IMR-90 (cell line): ENCODE measurements at regions not wholly inside any gene's neighbourhood (a gene's known extent, or its start where the extent isn't known, plus 50 kb on each side); places are given as distances from the start of the nearest gene placed in this dataset.

ENCODE experiments used
- ATAC-seq: fragments of 200-7000 bp; cut with Tn5 transposase; 2 replicates; pipeline ENCODE4 v1.9.1; 2020; ENCODE audit warnings: low read depth, mild to moderate bottlenecking, moderate library complexity
- BruUV-seq: library from RNA; stranded (reverse); fragments of 400-500 nt; replicated peaks from 2 replicates; lab custom pipeline; 2021; lab: Mats Ljungman, UMichigan
- CTCF ChIA-PET: fragments of 300-600 bp; formaldehyde crosslinking; extraction: SDS; loops from one replicate; lab custom pipeline; 2021; ENCODE audit warnings: antibody characterized with exemption; lab: Yijun Ruan, JAX
- POLR2A ChIA-PET: fragments of 300-600 bp; sonication (Branson Sonifier 250); formaldehyde crosslinking; loops from one replicate; lab custom pipeline; 2022; ENCODE audit warnings: antibody characterized with exemption; ENCODE audit not compliant: unreplicated experiment; lab: Charles Lee
- DNase-seq: peaks from one replicate; pipeline ENCODE4 v3.0.0; 2013
- H2AFZ ChIP-seq: replicated peaks from 2 replicates; pipeline ENCODE3; 2013; ENCODE audit warnings: low read length, mild to moderate bottlenecking; ENCODE audit not compliant: poor library complexity
- H2AK5ac ChIP-seq: 2 replicates; pipeline ENCODE4 v1.6.1; 2013; ENCODE audit warnings: low read depth, low read length, inconsistent platforms
- H2AK9ac ChIP-seq: replicated peaks from 2 replicates; pipeline ENCODE3; 2013; ENCODE audit warnings: mild to moderate bottlenecking, low read depth, low read length, moderate library complexity; ENCODE audit not compliant: poor library complexity
- H2BK120ac ChIP-seq: 2 replicates; pipeline ENCODE4 v1.6.1; 2013; ENCODE audit warnings: low read depth, low read length, inconsistent platforms
- H2BK15ac ChIP-seq: 3 replicates; pipeline ENCODE4 v1.6.1; 2013; ENCODE audit warnings: low read depth, low read length, inconsistent platforms
- H2BK20ac ChIP-seq: 2 replicates; pipeline ENCODE4 v1.6.1; 2013; ENCODE audit warnings: low read depth, mild to moderate bottlenecking, inconsistent platforms, low read length, moderate library complexity
- H2BK5ac ChIP-seq: 2 replicates; pipeline ENCODE4 v1.6.1; 2013; ENCODE audit warnings: mild to moderate bottlenecking, low read depth, low read length, inconsistent platforms; ENCODE audit not compliant: poor library complexity, severe bottlenecking
- H3K14ac ChIP-seq: replicated peaks from 2 replicates; pipeline ENCODE4 v1.6.1; 2013; ENCODE audit warnings: low read depth, low read length, inconsistent platforms
- H3K18ac ChIP-seq: 2 replicates; pipeline ENCODE4 v1.6.1; 2013; ENCODE audit warnings: low read depth, low read length, control low read depth
- H3K23ac ChIP-seq: 2 replicates; pipeline ENCODE4 v1.6.1; 2013; ENCODE audit warnings: low read depth, low read length, inconsistent platforms
- H3K27ac ChIP-seq: 2 replicates; pipeline ENCODE4 v1.5.1; 2013; ENCODE audit warnings: mild to moderate bottlenecking, control low read depth, low read length; ENCODE audit not compliant: insufficient read depth
- H3K27me3 ChIP-seq: 2 replicates; pipeline ENCODE4 v1.6.1; 2013; ENCODE audit warnings: low read length; ENCODE audit not compliant: control insufficient read depth, insufficient read depth
- H3K36me3 ChIP-seq: 2 replicates; pipeline ENCODE4 v1.6.1; 2013; ENCODE audit warnings: low read length, mixed read lengths; ENCODE audit not compliant: control insufficient read depth, insufficient read depth
- H3K4ac ChIP-seq: 2 replicates; pipeline ENCODE4 v1.6.1; 2013; ENCODE audit warnings: low read depth, low read length, inconsistent platforms
- H3K4me1 ChIP-seq: 2 replicates; pipeline ENCODE4 v1.6.1; 2013; ENCODE audit warnings: low read length, mixed read lengths; ENCODE audit not compliant: control insufficient read depth, insufficient read depth
- H3K4me2 ChIP-seq: 2 replicates; pipeline ENCODE4 v1.6.1; 2013; ENCODE audit warnings: low read depth, mild to moderate bottlenecking, control low read depth, low read length, moderate library complexity
- H3K4me3 ChIP-seq: 2 replicates; pipeline ENCODE4 v1.5.1; 2013; ENCODE audit warnings: low read depth, mild to moderate bottlenecking, control low read depth, low read length, moderate library complexity; ENCODE audit not compliant: insufficient read depth
- H3K56ac ChIP-seq: 2 replicates; pipeline ENCODE4 v1.6.1; 2013; ENCODE audit warnings: low read length, inconsistent platforms; ENCODE audit not compliant: insufficient read depth; ENCODE audit errors: extremely low read depth
- H3K79me1 ChIP-seq, 2 experiments: 2 replicates each; pipeline ENCODE4 v1.6.1; 2013; ENCODE audit warnings: low read length in 2 of 2, inconsistent platforms in 1 of 2, low read depth in 1 of 2
- H3K9ac ChIP-seq: 2 replicates; pipeline ENCODE4 v1.6.1; 2013; ENCODE audit warnings: low read depth, low read length, control low read depth
- H3K9me1 ChIP-seq: 2 replicates; pipeline ENCODE4 v1.6.1; 2013; ENCODE audit warnings: low read length, inconsistent platforms; ENCODE audit not compliant: insufficient read depth
- H3K9me3 ChIP-seq: 2 replicates; pipeline ENCODE4 v1.6.1; 2013; ENCODE audit warnings: low read length; ENCODE audit not compliant: control insufficient read depth, insufficient read depth
- H4K20me1 ChIP-seq: 2 replicates; pipeline ENCODE4 v1.6.1; 2013; ENCODE audit warnings: low read length, inconsistent platforms; ENCODE audit not compliant: insufficient read depth
- H4K5ac ChIP-seq: 2 replicates; pipeline ENCODE4 v1.6.1; 2013; ENCODE audit warnings: mild to moderate bottlenecking, low read depth, low read length, control low read depth
- H4K8ac ChIP-seq, 2 experiments: 2 replicates each; pipeline ENCODE4 v1.6.1; 2013; ENCODE audit warnings: low read depth in 2 of 2, low read length in 2 of 2, control low read depth in 1 of 2, inconsistent platforms in 1 of 2
- H4K91ac ChIP-seq: 2 replicates; pipeline ENCODE4 v1.6.1; 2013; ENCODE audit warnings: low read depth, low read length, inconsistent platforms; ENCODE audit not compliant: insufficient read depth
- BHLHE40 ChIP-seq: fragments of 150-350 bp; IDR thresholded peaks from 2 replicates; pipeline ENCODE4 v1.6.1; 2016; ENCODE audit warnings: mild to moderate bottlenecking, low read depth, low read length
- CHD1 ChIP-seq: IDR thresholded peaks from 2 replicates; pipeline ENCODE4 v1.6.1; 2012; ENCODE audit warnings: low read depth, low read length, improper control_type of control experiment
- FOS ChIP-seq: fragments of 150-350 bp; IDR thresholded peaks from 2 replicates; pipeline ENCODE4 v1.6.1; 2016; ENCODE audit warnings: low read depth, low read length
- MAFK ChIP-seq: IDR thresholded peaks from 2 replicates; pipeline ENCODE4 v1.6.1; 2012; ENCODE audit warnings: low read depth, low read length, improper control_type of control experiment
- MAZ ChIP-seq: IDR thresholded peaks from 2 replicates; pipeline ENCODE4 v1.6.1; 2012; ENCODE audit warnings: low read depth, mild to moderate bottlenecking, low read length, improper control_type of control experiment, moderate library complexity, borderline replicate concordance
- NFE2L2 ChIP-seq: fragments of 150-350 bp; IDR thresholded peaks from 2 replicates; pipeline ENCODE4 v1.6.1; 2016; ENCODE audit warnings: low read depth, mild to moderate bottlenecking, low read length
- POLR2A ChIP-seq: IDR thresholded peaks from 2 replicates; pipeline ENCODE4 v1.6.1; 2012; ENCODE audit warnings: mild to moderate bottlenecking, low read depth, low read length
- RAD21 ChIP-seq: IDR thresholded peaks from 2 replicates; pipeline ENCODE4 v1.6.1; 2012; ENCODE audit warnings: low read length, improper control_type of control experiment
- RCOR1 ChIP-seq: IDR thresholded peaks from 2 replicates; pipeline ENCODE4 v1.6.1; 2012; ENCODE audit warnings: mild to moderate bottlenecking, low read length, improper control_type of control experiment; ENCODE audit not compliant: insufficient replicate concordance
- RFX5 ChIP-seq: IDR thresholded peaks from 2 replicates; pipeline ENCODE4 v1.8.0; 2012; ENCODE audit warnings: low read depth, mild to moderate bottlenecking, low read length, moderate library complexity
- SMC3 ChIP-seq: fragments of 150-350 bp; IDR thresholded peaks from 2 replicates; pipeline ENCODE4 v1.6.1; 2016; ENCODE audit warnings: low read depth, mild to moderate bottlenecking, antibody characterized with exemption, low read length, moderate library complexity
- USF2 ChIP-seq: fragments of 150-350 bp; IDR thresholded peaks from 2 replicates; pipeline ENCODE4 v1.6.1; 2017; ENCODE audit warnings: mild to moderate bottlenecking, antibody characterized with exemption, low read length, low read depth
- WGBS, 2 experiments: methylation state at CpG; one replicate each; pipeline versions ENCODE4 v1.1.5 to v1.1.7; 2013; ENCODE audit warnings: missing lambda C conversion rate in 2 of 2; ENCODE audit not compliant: insufficient read length in 1 of 2; ENCODE audit errors: extremely low coverage in 2 of 2; 5-methylcytosine and 5-hydroxymethylcytosine counted together
- dilution Hi-C: fragments of 300-500 bp; cut with HindIII; formaldehyde crosslinking; loops from one replicate; pipeline ENCODE4 v1.14.3; 2018; ENCODE audit warnings: low sequenced_read_pairs; ENCODE audit not compliant: unreplicated experiment
- in situ Hi-C: fragments of 300-500 bp; cut with MboI; formaldehyde crosslinking; loops from 3 replicates; pipeline ENCODE4 v1.14.3; 2019; ENCODE audit warnings: low sequenced_read_pairs, inconsistent platforms, mixed read lengths
- intact Hi-C: fragments of 100-400 bp; cut with micrococcal nuclease; formaldehyde crosslinking; loops from 2 replicates; pipeline ENCODE4 v1.10.0; 2022
- TF ChIP-seq, protein P1 (sequence below): conservative IDR thresholded peaks from 2 replicates; pipeline ENCODE4 v1.5.1; 2012; ENCODE audit warnings: mild to moderate bottlenecking, low read depth, low read length, improper control_type of control experiment
- TF ChIP-seq, protein P2 (sequence below): fragments of 150-350 bp; IDR thresholded peaks from 2 replicates; pipeline ENCODE4 v1.6.1; 2016; ENCODE audit warnings: low read depth, mild to moderate bottlenecking, low read length, moderate library complexity, borderline replicate concordance

- H3K27me3 ChIP-seq = no peaks in the 10 kb centered on the region
- H2AFZ ChIP-seq = no peak overlapping the region
- H3K56ac ChIP-seq = no peak overlapping the region
- no peaks in the 10 kb centered on the region for H3K4me1 ChIP-seq
- ChIA-PET POLR2A (no interaction called here), CTCF (no interaction called here)
- no peaks in the 10 kb centered on the region for H3K79me1 ChIP-seq
- intact Hi-C loops = no loop called here
- no peak overlapping the region for H4K8ac ChIP-seq
- H3K9me3 ChIP-seq = peaks cover 59% of the 10 kb centered on the region
- no peak overlapping the region for H3K4me3 ChIP-seq
- H3K14ac ChIP-seq = no peak overlapping the region
- no peak overlapping the region for H3K18ac ChIP-seq
- no peaks in the 10 kb centered on the region for H3K9me1 ChIP-seq
- H2BK120ac ChIP-seq = no peak overlapping the region
- in situ Hi-C loops = no loop called here
- TF ChIP-seq CHD1 (no peak), NFE2L2 (no peak), RCOR1 (no peak), FOS (no peak), MAFK (no peak), RAD21 (no peak), SMC3 (no peak), MAZ (no peak), RFX5 (no peak), USF2 (no peak), BHLHE40 (no peak), POLR2A (no peak)
- TF ChIP-seq, protein P1, sequence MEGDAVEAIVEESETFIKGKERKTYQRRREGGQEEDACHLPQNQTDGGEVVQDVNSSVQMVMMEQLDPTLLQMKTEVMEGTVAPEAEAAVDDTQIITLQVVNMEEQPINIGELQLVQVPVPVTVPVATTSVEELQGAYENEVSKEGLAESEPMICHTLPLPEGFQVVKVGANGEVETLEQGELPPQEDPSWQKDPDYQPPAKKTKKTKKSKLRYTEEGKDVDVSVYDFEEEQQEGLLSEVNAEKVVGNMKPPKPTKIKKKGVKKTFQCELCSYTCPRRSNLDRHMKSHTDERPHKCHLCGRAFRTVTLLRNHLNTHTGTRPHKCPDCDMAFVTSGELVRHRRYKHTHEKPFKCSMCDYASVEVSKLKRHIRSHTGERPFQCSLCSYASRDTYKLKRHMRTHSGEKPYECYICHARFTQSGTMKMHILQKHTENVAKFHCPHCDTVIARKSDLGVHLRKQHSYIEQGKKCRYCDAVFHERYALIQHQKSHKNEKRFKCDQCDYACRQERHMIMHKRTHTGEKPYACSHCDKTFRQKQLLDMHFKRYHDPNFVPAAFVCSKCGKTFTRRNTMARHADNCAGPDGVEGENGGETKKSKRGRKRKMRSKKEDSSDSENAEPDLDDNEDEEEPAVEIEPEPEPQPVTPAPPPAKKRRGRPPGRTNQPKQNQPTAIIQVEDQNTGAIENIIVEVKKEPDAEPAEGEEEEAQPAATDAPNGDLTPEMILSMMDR = no peak
- TF ChIP-seq, protein P2, sequence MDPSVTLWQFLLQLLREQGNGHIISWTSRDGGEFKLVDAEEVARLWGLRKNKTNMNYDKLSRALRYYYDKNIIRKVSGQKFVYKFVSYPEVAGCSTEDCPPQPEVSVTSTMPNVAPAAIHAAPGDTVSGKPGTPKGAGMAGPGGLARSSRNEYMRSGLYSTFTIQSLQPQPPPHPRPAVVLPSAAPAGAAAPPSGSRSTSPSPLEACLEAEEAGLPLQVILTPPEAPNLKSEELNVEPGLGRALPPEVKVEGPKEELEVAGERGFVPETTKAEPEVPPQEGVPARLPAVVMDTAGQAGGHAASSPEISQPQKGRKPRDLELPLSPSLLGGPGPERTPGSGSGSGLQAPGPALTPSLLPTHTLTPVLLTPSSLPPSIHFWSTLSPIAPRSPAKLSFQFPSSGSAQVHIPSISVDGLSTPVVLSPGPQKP = no peak
- H3K4ac ChIP-seq = no peak overlapping the region
- BruUV-seq = no TSS peak
- no peak overlapping the region for H2AK9ac ChIP-seq
- ATAC-seq (no peak), DNase-seq (no peak)
- no peak overlapping the region for H2BK20ac ChIP-seq
- H3K36me3 ChIP-seq = no peaks in the 10 kb centered on the region
- H3K4me2 ChIP-seq = no peak overlapping the region
- no peak overlapping the region for H4K5ac ChIP-seq
- H4K91ac ChIP-seq = no peak overlapping the region
- no peak overlapping the region for H2BK15ac ChIP-seq
- WGBS, 2 experiments = 44% methylated on average over 10 of the region's 26 CpGs; no CpG with 5 or more reads in 1 of the 2 experiments
- no peaks in the 10 kb centered on the region for H4K20me1 ChIP-seq
- no peak overlapping the region for H3K27ac ChIP-seq
- H2AK5ac ChIP-seq = no peak overlapping the region
- H2BK5ac ChIP-seq = no peak overlapping the region
- dilution Hi-C loops = no loop called here
- H3K23ac ChIP-seq = no peak overlapping the region
- no peak overlapping the region for H3K9ac ChIP-seq
These were observed 117.4 kb upstream of the B3GAT1 start for GRCh38 chr11:134529212-134530096.
